Natural killer cell (primary cell): ENCODE measurements at regions not wholly inside any gene's neighbourhood (a gene's known extent, or its start where the extent isn't known, plus 50 kb on each side); places are given as distances from the start of the nearest gene placed in this dataset.

Source experiments
- ATAC-seq, 3 donors: fragments of 150-1000 bp in 2 of 3; fragments of 200-7000 bp in 1 of 3; cut with Tn5 transposase; 1 replicate in 1 of 3; 2 replicates in 2 of 3; pipeline ENCODE4 v1.10.0; 2021; ENCODE audit warnings: mild to moderate bottlenecking in 2 of 3, moderate library complexity in 2 of 3
- DNase-seq, 2 donors: peaks; one replicate each; pipeline versions ENCODE4 v3.0.0 to v3.0.0-alpha.2; 2013 to 2021; ENCODE audit warnings: mixed read lengths in 1 of 2
- H3K27ac ChIP-seq: one replicate; pipeline ENCODE4 v1.5.1; 2013; ENCODE audit warnings: mild to moderate bottlenecking, low read length
- H3K27me3 ChIP-seq: one replicate; pipeline ENCODE4 v1.6.1; 2013; ENCODE audit warnings: low read length; ENCODE audit not compliant: control insufficient read depth, insufficient read depth
- H3K36me3 ChIP-seq: one replicate; pipeline ENCODE4 v1.6.1; 2013; ENCODE audit warnings: low read length; ENCODE audit not compliant: control insufficient read depth, insufficient read depth
- H3K4me1 ChIP-seq: one replicate; pipeline ENCODE4 v1.6.1; 2013; ENCODE audit warnings: low read length; ENCODE audit not compliant: control insufficient read depth, insufficient read depth
- H3K4me3 ChIP-seq: one replicate; pipeline ENCODE4 v1.5.1; 2013; ENCODE audit warnings: low read length
- H3K9me3 ChIP-seq: one replicate; pipeline ENCODE4 v1.6.1; 2013; ENCODE audit warnings: low read length; ENCODE audit not compliant: control insufficient read depth, insufficient read depth
- H3K27ac Mint-ChIP-seq, 2 donors: one replicate each; pipeline ENCODE4 v1.8.0; 2022; ENCODE audit warnings: mild to moderate bottlenecking in 2 of 2, mixed read lengths in 2 of 2, moderate library complexity in 1 of 2
- H3K27me3 Mint-ChIP-seq, 2 donors: one replicate each; pipeline ENCODE4 v1.8.0; 2022; ENCODE audit warnings: low read depth in 2 of 2, mixed read lengths in 2 of 2
- H3K36me3 Mint-ChIP-seq: one replicate; pipeline ENCODE4 v1.8.0; 2022; ENCODE audit warnings: mixed read lengths
- H3K4me1 Mint-ChIP-seq, 2 donors: one replicate each; pipeline ENCODE4 v1.8.0; 2022; ENCODE audit warnings: mixed read lengths in 2 of 2
- H3K4me3 Mint-ChIP-seq: one replicate; pipeline ENCODE4 v1.8.0; 2022; ENCODE audit warnings: mild to moderate bottlenecking, moderate library complexity, mixed read lengths
- H3K9me3 Mint-ChIP-seq, 2 donors: one replicate each; pipeline ENCODE4 v1.8.0; 2022; ENCODE audit warnings: mixed read lengths in 2 of 2
- WGBS: methylation state at CpG from one replicate; pipeline ENCODE4 v1.1.7; 2013; ENCODE audit warnings: missing lambda C conversion rate; ENCODE audit not compliant: insufficient coverage; 5-methylcytosine and 5-hydroxymethylcytosine counted together
- intact Hi-C: fragments of 100-400 bp; cut with micrococcal nuclease; formaldehyde crosslinking; loops from one replicate; pipeline ENCODE4 v1.14.2; 2022
- TF ChIP-seq, protein P1 (sequence below): fragments of 200-600 bp; IDR thresholded peaks from one replicate; pipeline ENCODE4 v1.8.0; 2022; ENCODE audit warnings: antibody characterized with exemption

DNA sequence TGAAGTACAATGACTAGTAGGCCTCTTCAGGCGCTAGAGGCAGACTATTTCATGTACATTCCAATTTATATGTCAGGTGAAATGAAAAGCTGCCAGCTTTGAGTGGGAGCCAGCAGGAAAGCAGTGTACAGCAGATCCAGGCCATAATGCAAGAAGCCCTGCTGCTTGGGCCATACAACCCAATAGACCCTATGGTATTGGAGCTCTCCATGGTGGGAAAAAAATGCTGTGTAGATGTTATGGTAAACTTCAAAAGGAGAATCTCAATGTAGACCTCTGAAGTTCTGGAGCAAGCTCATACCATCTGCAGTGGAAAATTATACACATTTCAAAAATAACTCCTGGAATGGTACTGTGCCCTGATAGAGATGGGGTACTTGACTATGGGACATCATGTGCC lies 71.5 kb upstream of the CD82 start:
- Histone ChIP-seq H3K27ac (no peak overlapping the region), H3K4me1 (no peaks in the 10 kb centered on the region), H3K36me3 (no peaks in the 10 kb centered on the region), H3K27me3 (no peaks in the 10 kb centered on the region), H3K4me3 (no peak overlapping the region), H3K9me3 (no peaks in the 10 kb centered on the region)
- no peak for ATAC-seq
- 83% methylated on average over 1 of the region's 1 CpG for WGBS
- TF ChIP-seq, protein P1, sequence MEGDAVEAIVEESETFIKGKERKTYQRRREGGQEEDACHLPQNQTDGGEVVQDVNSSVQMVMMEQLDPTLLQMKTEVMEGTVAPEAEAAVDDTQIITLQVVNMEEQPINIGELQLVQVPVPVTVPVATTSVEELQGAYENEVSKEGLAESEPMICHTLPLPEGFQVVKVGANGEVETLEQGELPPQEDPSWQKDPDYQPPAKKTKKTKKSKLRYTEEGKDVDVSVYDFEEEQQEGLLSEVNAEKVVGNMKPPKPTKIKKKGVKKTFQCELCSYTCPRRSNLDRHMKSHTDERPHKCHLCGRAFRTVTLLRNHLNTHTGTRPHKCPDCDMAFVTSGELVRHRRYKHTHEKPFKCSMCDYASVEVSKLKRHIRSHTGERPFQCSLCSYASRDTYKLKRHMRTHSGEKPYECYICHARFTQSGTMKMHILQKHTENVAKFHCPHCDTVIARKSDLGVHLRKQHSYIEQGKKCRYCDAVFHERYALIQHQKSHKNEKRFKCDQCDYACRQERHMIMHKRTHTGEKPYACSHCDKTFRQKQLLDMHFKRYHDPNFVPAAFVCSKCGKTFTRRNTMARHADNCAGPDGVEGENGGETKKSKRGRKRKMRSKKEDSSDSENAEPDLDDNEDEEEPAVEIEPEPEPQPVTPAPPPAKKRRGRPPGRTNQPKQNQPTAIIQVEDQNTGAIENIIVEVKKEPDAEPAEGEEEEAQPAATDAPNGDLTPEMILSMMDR, result no peak
- intact Hi-C loops, result no loop called here
- no peak for DNase-seq
- no peaks in the 10 kb centered on the region for H3K36me3 Mint-ChIP-seq
- H3K4me1 Mint-ChIP-seq, result no peaks in the 10 kb centered on the region
- no peak overlapping the region for H3K27ac Mint-ChIP-seq
- H3K9me3 Mint-ChIP-seq, result no peaks in the 10 kb centered on the region
- no peak overlapping the region for H3K4me3 Mint-ChIP-seq
- H3K27me3 Mint-ChIP-seq, result peaks cover 2 to 18% of the 10 kb centered on the region in 2 donors

DNA sequence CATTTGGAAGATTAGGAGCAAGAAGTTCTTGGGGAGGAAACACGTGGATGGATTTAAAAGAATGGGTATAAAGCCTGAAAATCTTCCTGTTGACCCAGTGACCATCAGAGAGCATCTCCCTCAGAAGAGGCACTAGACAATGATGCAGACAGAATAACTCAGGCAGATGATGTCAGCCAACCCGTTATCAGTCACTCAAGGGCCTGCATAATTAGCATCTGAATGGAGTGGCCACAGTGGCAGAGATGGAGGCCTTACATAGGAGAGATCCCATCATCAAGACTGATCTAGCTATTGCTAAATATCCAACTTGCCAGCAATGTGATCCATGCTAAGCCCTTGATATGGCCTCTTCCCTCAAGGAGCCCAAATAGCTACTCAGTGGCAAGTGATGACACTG lies 70.7 kb upstream of the CD82 start:
- Mint-ChIP-seq H3K27ac (no peak overlapping the region), H3K4me1 (no peaks in the 10 kb centered on the region), H3K4me3 (no peak overlapping the region), H3K27me3 (peaks cover 2 to 18% of the 10 kb centered on the region in 2 donors), H3K36me3 (no peaks in the 10 kb centered on the region), H3K9me3 (no peaks in the 10 kb centered on the region)
- ATAC-seq, result no peak
- DNase-seq, result no peak
- intact Hi-C loops, result no loop called here
- TF ChIP-seq, protein P1, result no peak
- Histone ChIP-seq H3K27me3 (no peaks in the 10 kb centered on the region), H3K4me1 (no peaks in the 10 kb centered on the region), H3K4me3 (no peak overlapping the region), H3K27ac (no peak overlapping the region), H3K36me3 (no peaks in the 10 kb centered on the region), H3K9me3 (no peaks in the 10 kb centered on the region)
- WGBS, result 81% methylated on average over 2 of the region's 2 CpGs

DNA sequence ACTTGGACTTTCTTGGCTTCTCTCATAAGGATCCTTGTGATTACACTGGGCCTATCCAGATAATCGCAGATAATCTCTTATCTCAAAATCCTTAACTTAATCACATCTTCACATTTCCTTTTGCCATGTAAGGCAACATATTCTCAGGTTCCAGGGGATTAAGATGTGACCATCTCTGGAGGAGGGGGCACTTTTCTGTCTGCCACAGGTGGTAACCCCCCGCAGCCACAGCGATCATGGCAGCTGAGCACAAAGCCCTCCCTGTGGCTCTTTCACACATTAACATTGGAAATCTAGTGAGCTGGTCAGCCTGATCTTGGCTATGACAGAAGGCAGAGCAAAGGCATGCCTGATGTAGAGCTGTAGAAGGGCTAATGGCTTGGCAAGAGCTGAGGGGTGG lies 69.1 kb upstream of the CD82 start:
- no peaks in the 10 kb centered on the region for H3K9me3 ChIP-seq
- WGBS, result 100% methylated on average over 3 of the region's 3 CpGs

More for the DNA sequence above, 69.1 kb upstream of the CD82 start:
- Histone ChIP-seq H3K36me3 (no peaks in the 10 kb centered on the region), H3K27me3 (no peaks in the 10 kb centered on the region), H3K4me1 (no peaks in the 10 kb centered on the region), H3K27ac (no peak overlapping the region), H3K4me3 (no peak overlapping the region)
- intact Hi-C loops, result no loop called here
- ATAC-seq, result no peak
- Mint-ChIP-seq H3K36me3 (no peaks in the 10 kb centered on the region), H3K4me1 (no peaks in the 10 kb centered on the region), H3K9me3 (no peaks in the 10 kb centered on the region), H3K27ac (no peak overlapping the region), H3K27me3 (peaks cover 2 to 10% of the 10 kb centered on the region in 2 donors), H3K4me3 (no peak overlapping the region)
- TF ChIP-seq, protein P1, result no peak
- no peak for DNase-seq
